ENCODE measurements at regions not wholly inside any gene's neighbourhood (a gene's known extent, or its start where the extent isn't known, plus 50 kb on each side); places are given as distances from the start of the nearest gene placed in this dataset.
"Not testable (repeated sequence)": the region's sequence is repeated elsewhere in the genome, so short reads cannot be mapped to it uniquely, and the experiment has no call there.

GRCh38 chr11:115981814-115982471 is 477.7 kb upstream of the CADM1 start:
- no peaks in the 10 kb centered on the region for H3K4me1 Mint-ChIP-seq
- peaks cover 0 to 10% of the 10 kb centered on the region in 2 experiments for H3K27me3 ChIP-seq (replicated peaks in 1 of 2; ENCODE audit: control insufficient read depth in 2 of 2, extremely low read depth in 1 of 2, insufficient read depth in 2 of 2, low read length in 1 of 2)
- H3K27ac Mint-ChIP-seq, result no peak overlapping the region
- H3K4me1 ChIP-seq (ENCODE audit: control insufficient read depth in 1 of 2, extremely low read depth in 1 of 2, insufficient read depth in 2 of 2, low read length in 2 of 2), result no peaks in the 10 kb centered on the region
- H3K9me3 Mint-ChIP-seq, result peaks cover 0 to 3% (median 0%) of the 10 kb centered on the region in 3 donors
- H3K36me3 ChIP-seq (ENCODE audit: control insufficient read depth in 2 of 2, extremely low read depth in 1 of 2, insufficient read depth in 1 of 2, low read length in 1 of 2), result no peaks in the 10 kb centered on the region
- H3K4me3 Mint-ChIP-seq, result no peak overlapping the region
- H3K27me3 Mint-ChIP-seq, result peaks cover 7 to 8% of the 10 kb centered on the region in 2 donors
- POLR2A ChIA-PET, result no interaction called here
- CTCF ChIA-PET, result no interaction called here
- 80% methylated on average over 1 of the region's 3 CpGs for WGBS (ENCODE audit: insufficient coverage)
- no peak for ATAC-seq (replicated peaks in 1 of 4)
- H3K27ac ChIP-seq (ENCODE audit: low read length), result no peak overlapping the region
- H3K9me3 ChIP-seq, result no peaks in the 10 kb centered on the region
- DNase-seq, result no peak
- no peak overlapping the region for H3K4me3 ChIP-seq (ENCODE audit: control insufficient read depth in 1 of 2, extremely low read depth in 1 of 2, low read length in 1 of 2)
- no peaks in the 10 kb centered on the region for H3K36me3 Mint-ChIP-seq

GRCh38 chr11:115981104-115981481 is 476.9 kb upstream of the CADM1 start:
- POLR2A ChIA-PET, result no interaction called here
- no peak overlapping the region for H3K4me3 ChIP-seq (ENCODE audit: control insufficient read depth in 1 of 2, extremely low read depth in 1 of 2, low read length in 1 of 2)

GRCh38 chr11:115980337-115981103 is 476.3 kb upstream of the CADM1 start:
- no peak overlapping the region for H3K27ac Mint-ChIP-seq
- peaks cover 0 to 6% (median 0%) of the 10 kb centered on the region in 3 donors for H3K9me3 Mint-ChIP-seq
- no peaks in the 10 kb centered on the region for H3K36me3 ChIP-seq (ENCODE audit: control insufficient read depth in 2 of 2, extremely low read depth in 1 of 2, insufficient read depth in 1 of 2, low read length in 1 of 2)
- no peaks in the 10 kb centered on the region for H3K36me3 Mint-ChIP-seq
- DNase-seq (no peak), ATAC-seq (replicated peaks in 1 of 4) (no peak)
- ChIA-PET CTCF (no interaction called here), POLR2A (no interaction called here)
- peaks cover 0 to 4% (median 0%) of the 10 kb centered on the region in 3 donors for H3K4me1 Mint-ChIP-seq
- no peak overlapping the region for H3K27ac ChIP-seq (ENCODE audit: low read length)
- peaks cover 14 to 19% of the 10 kb centered on the region in 2 donors for H3K27me3 Mint-ChIP-seq
- H3K4me3 ChIP-seq (ENCODE audit: control insufficient read depth in 1 of 2, extremely low read depth in 1 of 2, low read length in 1 of 2), result no peak overlapping the region
- no peak overlapping the region for H3K4me3 Mint-ChIP-seq
- H3K27me3 ChIP-seq (replicated peaks in 1 of 2; ENCODE audit: control insufficient read depth in 2 of 2, extremely low read depth in 1 of 2, insufficient read depth in 2 of 2, low read length in 1 of 2), result peaks cover 0 to 17% of the 10 kb centered on the region in 2 experiments
- no peaks in the 10 kb centered on the region for H3K9me3 ChIP-seq
- 77% methylated on average over 10 of the region's 14 CpGs for WGBS (ENCODE audit: insufficient coverage)
- no peaks in the 10 kb centered on the region for H3K4me1 ChIP-seq (ENCODE audit: control insufficient read depth in 1 of 2, extremely low read depth in 1 of 2, insufficient read depth in 2 of 2, low read length in 2 of 2)

More at GRCh38 chr11:115981104-115981481, 476.9 kb upstream of the CADM1 start:
- Histone ChIP-seq H3K27me3 (replicated peaks in 1 of 2; ENCODE audit: control insufficient read depth in 2 of 2, extremely low read depth in 1 of 2, insufficient read depth in 2 of 2, low read length in 1 of 2) (peaks cover 0 to 13% of the 10 kb centered on the region in 2 experiments), H3K27ac (ENCODE audit: low read length) (no peak overlapping the region), H3K9me3 (no peaks in the 10 kb centered on the region), H3K4me1 (ENCODE audit: control insufficient read depth in 1 of 2, extremely low read depth in 1 of 2, insufficient read depth in 2 of 2, low read length in 2 of 2) (no peaks in the 10 kb centered on the region), H3K36me3 (ENCODE audit: control insufficient read depth in 2 of 2, extremely low read depth in 1 of 2, insufficient read depth in 1 of 2, low read length in 1 of 2) (no peaks in the 10 kb centered on the region)
- DNase-seq (no peak), ATAC-seq (replicated peaks in 1 of 4) (no peak)
- H3K27ac Mint-ChIP-seq, result no peak overlapping the region
- no peaks in the 10 kb centered on the region for H3K4me1 Mint-ChIP-seq
- CTCF ChIA-PET, result no interaction called here
- peaks cover 9 to 13% of the 10 kb centered on the region in 2 donors for H3K27me3 Mint-ChIP-seq
- 94% methylated on average over 2 of the region's 3 CpGs for WGBS (ENCODE audit: insufficient coverage)
- peaks cover 0 to 6% (median 0%) of the 10 kb centered on the region in 3 donors for H3K9me3 Mint-ChIP-seq
- no peak overlapping the region for H3K4me3 Mint-ChIP-seq
- H3K36me3 Mint-ChIP-seq, result no peaks in the 10 kb centered on the region

- peaks cover 3 to 6% (median 6%) of the 10 kb centered on the region in 3 donors for H3K9me3 Mint-ChIP-seq
- no CpG with 5 or more reads among the region's 1 CpG for WGBS (ENCODE audit: insufficient coverage)
- peaks cover 22 to 31% of the 10 kb centered on the region in 2 donors for H3K27me3 Mint-ChIP-seq
- no peak for ATAC-seq (replicated peaks in 1 of 4)
- no peaks in the 10 kb centered on the region for H3K36me3 Mint-ChIP-seq
- Histone ChIP-seq H3K27ac (ENCODE audit: low read length) (no peak overlapping the region), H3K27me3 (replicated peaks in 1 of 2; ENCODE audit: control insufficient read depth in 2 of 2, extremely low read depth in 1 of 2, insufficient read depth in 2 of 2, low read length in 1 of 2) (peaks cover 2 to 13% of the 10 kb centered on the region in 2 experiments), H3K9me3 (no peaks in the 10 kb centered on the region), H3K4me3 (ENCODE audit: control insufficient read depth in 1 of 2, extremely low read depth in 1 of 2, low read length in 1 of 2) (no peak overlapping the region), H3K36me3 (ENCODE audit: control insufficient read depth in 2 of 2, extremely low read depth in 1 of 2, insufficient read depth in 1 of 2, low read length in 1 of 2) (no peaks in the 10 kb centered on the region), H3K4me1 (ENCODE audit: control insufficient read depth in 1 of 2, extremely low read depth in 1 of 2, insufficient read depth in 2 of 2, low read length in 2 of 2) (no peaks in the 10 kb centered on the region)
- POLR2A ChIA-PET, result no interaction called here
- DNase-seq, result no peak
- H3K4me1 Mint-ChIP-seq, result peaks cover 0 to 4% (median 0%) of the 10 kb centered on the region in 3 donors
- H3K4me3 Mint-ChIP-seq, result no peak overlapping the region
- CTCF ChIA-PET, result no interaction called here
- H3K27ac Mint-ChIP-seq, result no peak overlapping the region
Measured at GRCh38 chr11:115974703-115975102, 470.5 kb upstream of the CADM1 start.

GRCh38 chr11:115967203-115967602 is 463.0 kb upstream of the CADM1 start:
- H3K27ac ChIP-seq (ENCODE audit: low read length); H3K36me3 ChIP-seq (ENCODE audit: control insufficient read depth in 2 of 2, extremely low read depth in 1 of 2, insufficient read depth in 1 of 2, low read length in 1 of 2); H3K9me3 ChIP-seq; H3K4me1 ChIP-seq (ENCODE audit: control insufficient read depth in 1 of 2, extremely low read depth in 1 of 2, insufficient read depth in 2 of 2, low read length in 2 of 2); H3K36me3 Mint-ChIP-seq; H3K4me3 Mint-ChIP-seq; H3K4me1 Mint-ChIP-seq; POLR2A ChIA-PET; CTCF ChIA-PET; H3K27ac Mint-ChIP-seq; H3K27me3 ChIP-seq (replicated peaks in 1 of 2; ENCODE audit: control insufficient read depth in 2 of 2, extremely low read depth in 1 of 2, insufficient read depth in 2 of 2, low read length in 1 of 2); H3K4me3 ChIP-seq (ENCODE audit: control insufficient read depth in 1 of 2, extremely low read depth in 1 of 2, low read length in 1 of 2); H3K27me3 Mint-ChIP-seq; ATAC-seq (replicated peaks in 1 of 4); DNase-seq: not testable (repeated sequence)
- 72% methylated on average over 6 of the region's 9 CpGs for WGBS (ENCODE audit: insufficient coverage)
- peaks cover 0 to 12% (median 6%) of the 10 kb centered on the region in 3 donors for H3K9me3 Mint-ChIP-seq

GRCh38 chr11:115965767-115966504 is 461.7 kb upstream of the CADM1 start:
- peaks cover 0 to 14% of the 10 kb centered on the region in 2 experiments for H3K27me3 ChIP-seq (replicated peaks in 1 of 2; ENCODE audit: control insufficient read depth in 2 of 2, extremely low read depth in 1 of 2, insufficient read depth in 2 of 2, low read length in 1 of 2)
- no peak for ATAC-seq (replicated peaks in 1 of 4)
- H3K4me3 ChIP-seq (ENCODE audit: control insufficient read depth in 1 of 2, extremely low read depth in 1 of 2, low read length in 1 of 2), result no peak overlapping the region
- CTCF ChIA-PET, result no interaction called here
- WGBS (ENCODE audit: insufficient coverage), result 79% methylated on average over 12 of the region's 13 CpGs
- peaks cover 3% of the 10 kb centered on the region in 2 donors for H3K27me3 Mint-ChIP-seq
- no peaks in the 10 kb centered on the region for H3K36me3 ChIP-seq (ENCODE audit: control insufficient read depth in 2 of 2, extremely low read depth in 1 of 2, insufficient read depth in 1 of 2, low read length in 1 of 2)
- no peak for DNase-seq
- no peak overlapping the region for H3K4me3 Mint-ChIP-seq
- no peaks in the 10 kb centered on the region for H3K9me3 ChIP-seq
- POLR2A ChIA-PET, result no interaction called here
- H3K36me3 Mint-ChIP-seq, result no peaks in the 10 kb centered on the region
- no peak overlapping the region for H3K27ac Mint-ChIP-seq
- H3K27ac ChIP-seq (ENCODE audit: low read length), result no peak overlapping the region
- H3K4me1 Mint-ChIP-seq, result no peaks in the 10 kb centered on the region
- H3K9me3 Mint-ChIP-seq, result peaks cover 0 to 12% (median 6%) of the 10 kb centered on the region in 3 donors
- H3K4me1 ChIP-seq (ENCODE audit: control insufficient read depth in 1 of 2, extremely low read depth in 1 of 2, insufficient read depth in 2 of 2, low read length in 2 of 2), result no peaks in the 10 kb centered on the region
